ENCODE measurements at regions not wholly inside any gene's neighbourhood (a gene's known extent, or its start where the extent isn't known, plus 50 kb on each side); places are given as distances from the start of the nearest gene placed in this dataset.
"Not testable (repeated sequence)": the region's sequence is repeated elsewhere in the genome, so short reads cannot be mapped to it uniquely, and the experiment has no call there.

GRCh38 chr1:83097715-83098114, 901.2 kb downstream of the TTLL7 start:
- no peak for DNase-seq (ENCODE audit: low read depth)

GRCh38 chr1:83095570-83095969, 903.4 kb downstream of the TTLL7 start:
- DNase-seq (ENCODE audit: low read depth) = no peak

GRCh38 chr1:83090195-83090594, 908.7 kb downstream of the TTLL7 start:
- no peak for DNase-seq (ENCODE audit: low read depth)

GRCh38 chr1:83087851-83088250, 911.1 kb downstream of the TTLL7 start:
- no peak for DNase-seq (ENCODE audit: low read depth)

GRCh38 chr1:83086986-83087512, 911.9 kb downstream of the TTLL7 start:
- no peak for DNase-seq (ENCODE audit: low read depth)

- peak; percentile 21 for DNase-seq (ENCODE audit: low read depth)
Observed at GRCh38 chr1:83086346-83086745, 912.6 kb downstream of the TTLL7 start.

GRCh38 chr1:83083589-83084224, 915.2 kb downstream of the TTLL7 start:
- no peak for DNase-seq (ENCODE audit: low read depth)

- DNase-seq (ENCODE audit: low read depth) = no peak
Observed at GRCh38 chr1:83077411-83077810, 921.5 kb downstream of the TTLL7 start.

GRCh38 chr1:83075107-83075506, 923.8 kb downstream of the TTLL7 start:
- no peak for DNase-seq (ENCODE audit: low read depth)

GRCh38 chr1:83067954-83068353, 931.0 kb downstream of the TTLL7 start:
- no peak for DNase-seq (ENCODE audit: low read depth)

- DNase-seq (ENCODE audit: low read depth) = no peak
Observed at GRCh38 chr1:83065952-83066727, 932.8 kb downstream of the TTLL7 start.

- peak; percentile 7 for DNase-seq (ENCODE audit: low read depth)
Observed at GRCh38 chr1:83064589-83065242, 934.2 kb downstream of the TTLL7 start.

- DNase-seq (ENCODE audit: low read depth) = no peak
Observed at GRCh38 chr1:83060651-83061390, 938.1 kb downstream of the TTLL7 start.

GRCh38 chr1:83060221-83060620, 938.7 kb downstream of the TTLL7 start:
- no peak for DNase-seq (ENCODE audit: low read depth)

GRCh38 chr1:83058327-83058726, 940.6 kb downstream of the TTLL7 start:
- DNase-seq (ENCODE audit: low read depth) = no peak

- no peak for DNase-seq (ENCODE audit: low read depth)
Observed at GRCh38 chr1:83055391-83056170, 943.4 kb downstream of the TTLL7 start.

- DNase-seq (ENCODE audit: low read depth) = no peak
Observed at GRCh38 chr1:83053446-83053845, 945.5 kb downstream of the TTLL7 start.

- no peak for DNase-seq (ENCODE audit: low read depth)
Observed at GRCh38 chr1:83052865-83053264, 946.1 kb downstream of the TTLL7 start.

- DNase-seq (ENCODE audit: low read depth) = not testable (repeated sequence)
Observed at GRCh38 chr1:83051053-83051452, 947.9 kb downstream of the TTLL7 start.

- no peak for DNase-seq (ENCODE audit: low read depth)
Observed at GRCh38 chr1:83043244-83043643, 955.7 kb downstream of the TTLL7 start.

GRCh38 chr1:83039091-83039490, 959.8 kb downstream of the TTLL7 start:
- DNase-seq (ENCODE audit: low read depth) = not testable (repeated sequence)

Measured in HT1080 (cell line).